ENCODE measurements at regions not wholly inside any gene's neighbourhood (a gene's known extent, or its start where the extent isn't known, plus 50 kb on each side); places are given as distances from the start of the nearest gene placed in this dataset.

DNA sequence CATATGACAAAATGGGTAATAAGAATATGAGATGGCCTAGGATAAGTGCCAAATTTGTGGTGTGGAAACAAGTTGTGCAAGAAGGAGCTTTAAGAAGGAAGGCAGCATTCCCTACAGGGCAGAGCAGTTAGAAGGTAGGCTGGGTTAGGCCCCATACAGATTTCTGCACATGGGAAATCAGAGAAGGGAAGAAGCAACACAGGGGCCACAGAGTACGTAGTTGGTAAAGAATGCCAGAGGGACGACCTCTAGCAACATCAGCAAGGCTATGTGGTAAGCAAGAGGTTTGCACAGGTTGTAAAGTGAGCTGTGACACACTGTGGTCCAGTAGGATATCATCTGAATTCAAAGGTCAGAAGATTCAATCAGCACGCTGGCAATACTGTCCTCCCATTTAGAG is 765.6 kb upstream of the B3GALT2 start:
- Mint-ChIP-seq H3K27ac (ENCODE audit: low read depth, unreplicated experiment) (no peak overlapping the region), H3K27me3 (ENCODE audit: insufficient read depth, unreplicated experiment) (no peaks in the 10 kb centered on the region), H3K9me3 (ENCODE audit: unreplicated experiment) (no peaks in the 10 kb centered on the region), H3K36me3 (ENCODE audit: insufficient read depth, unreplicated experiment) (no peaks in the 10 kb centered on the region), H3K4me3 (ENCODE audit: unreplicated experiment) (no peak overlapping the region), H3K4me1 (ENCODE audit: insufficient read depth, unreplicated experiment) (peaks cover 13% of the 10 kb centered on the region)
- TF ChIP-seq, protein P1, sequence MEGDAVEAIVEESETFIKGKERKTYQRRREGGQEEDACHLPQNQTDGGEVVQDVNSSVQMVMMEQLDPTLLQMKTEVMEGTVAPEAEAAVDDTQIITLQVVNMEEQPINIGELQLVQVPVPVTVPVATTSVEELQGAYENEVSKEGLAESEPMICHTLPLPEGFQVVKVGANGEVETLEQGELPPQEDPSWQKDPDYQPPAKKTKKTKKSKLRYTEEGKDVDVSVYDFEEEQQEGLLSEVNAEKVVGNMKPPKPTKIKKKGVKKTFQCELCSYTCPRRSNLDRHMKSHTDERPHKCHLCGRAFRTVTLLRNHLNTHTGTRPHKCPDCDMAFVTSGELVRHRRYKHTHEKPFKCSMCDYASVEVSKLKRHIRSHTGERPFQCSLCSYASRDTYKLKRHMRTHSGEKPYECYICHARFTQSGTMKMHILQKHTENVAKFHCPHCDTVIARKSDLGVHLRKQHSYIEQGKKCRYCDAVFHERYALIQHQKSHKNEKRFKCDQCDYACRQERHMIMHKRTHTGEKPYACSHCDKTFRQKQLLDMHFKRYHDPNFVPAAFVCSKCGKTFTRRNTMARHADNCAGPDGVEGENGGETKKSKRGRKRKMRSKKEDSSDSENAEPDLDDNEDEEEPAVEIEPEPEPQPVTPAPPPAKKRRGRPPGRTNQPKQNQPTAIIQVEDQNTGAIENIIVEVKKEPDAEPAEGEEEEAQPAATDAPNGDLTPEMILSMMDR (IDR thresholded peaks at IDR 0.05; ENCODE audit: unreplicated experiment), result no peak
- peak; percentile 66 for DNase-seq (ENCODE audit: unreplicated experiment)
- POLR2A ChIA-PET, result no interaction called here
- intact Hi-C loops (cut with micrococcal nuclease), result loop anchor here (2.0 kb wide), 1 partner anchor 19 kb away; no protein-coding TSS in a partner anchor
- BruUV-seq (replicated peaks), result no TSS peak
- CTCF ChIA-PET, result no interaction called here

DNA sequence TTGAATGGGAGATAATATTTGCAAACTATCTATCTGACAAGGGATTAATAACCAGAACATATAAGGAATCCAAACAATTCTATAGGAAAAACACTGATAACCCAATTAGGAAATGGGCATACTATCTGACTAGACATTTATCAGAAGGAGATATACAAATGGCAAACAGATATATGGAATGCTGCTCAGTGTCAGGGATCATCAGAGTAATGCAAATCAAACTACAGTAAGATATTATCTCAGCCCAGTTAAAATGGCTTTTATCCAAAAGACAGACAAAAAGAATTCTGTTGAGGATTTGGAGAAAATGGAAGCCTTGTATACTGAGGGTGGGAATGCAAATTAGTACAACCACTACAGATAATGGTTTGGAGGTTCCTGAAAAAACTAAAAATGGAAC is 758.0 kb upstream of the B3GALT2 start:
- TF ChIP-seq, protein P1 (IDR thresholded peaks at IDR 0.05; ENCODE audit: unreplicated experiment), result no peak

DNA sequence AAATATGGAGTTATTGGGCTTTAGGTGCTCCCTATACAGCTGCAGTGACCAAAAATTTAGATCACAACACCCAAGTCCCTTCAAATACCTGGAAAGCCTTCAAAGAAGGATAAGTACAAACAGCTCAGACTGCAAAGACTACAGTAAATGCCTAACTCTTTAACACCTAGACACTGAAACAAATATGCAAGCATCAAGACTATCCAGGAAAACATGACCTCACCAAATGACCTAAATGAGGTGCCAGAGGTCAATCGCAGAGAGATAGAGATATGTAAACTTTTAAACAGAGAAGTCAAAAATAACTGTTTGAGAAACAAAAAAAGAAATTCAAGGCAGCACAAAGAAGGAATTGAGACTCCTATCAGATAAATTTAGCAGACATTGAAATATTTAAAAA is 753.8 kb upstream of the B3GALT2 start:
- intact Hi-C loops (cut with micrococcal nuclease), result no loop called here
- Mint-ChIP-seq H3K4me1 (ENCODE audit: insufficient read depth, unreplicated experiment) (no peaks in the 10 kb centered on the region), H3K9me3 (ENCODE audit: unreplicated experiment) (peaks cover 8% of the 10 kb centered on the region), H3K36me3 (ENCODE audit: insufficient read depth, unreplicated experiment) (no peaks in the 10 kb centered on the region), H3K27me3 (ENCODE audit: insufficient read depth, unreplicated experiment) (no peaks in the 10 kb centered on the region), H3K27ac (ENCODE audit: low read depth, unreplicated experiment) (no peak overlapping the region), H3K4me3 (ENCODE audit: unreplicated experiment) (no peak overlapping the region)
- TF ChIP-seq, protein P1 (IDR thresholded peaks at IDR 0.05; ENCODE audit: unreplicated experiment), result no peak
- DNase-seq (ENCODE audit: unreplicated experiment), result no peak
- POLR2A ChIA-PET, result interaction anchor here (1.9 kb wide), 1 partner anchor 10 kb away, joined by 5 read pairs; no protein-coding TSS in a partner anchor
- CTCF ChIA-PET, result interaction anchor here (0.7 kb wide), 1 partner anchor 31 kb away, joined by 3 read pairs; no protein-coding TSS in a partner anchor
- BruUV-seq (replicated peaks), result no TSS peak

More for the DNA sequence above, 758.0 kb upstream of the B3GALT2 start:
- POLR2A ChIA-PET, result no interaction called here
- no peak overlapping the region for H3K27ac Mint-ChIP-seq (ENCODE audit: low read depth, unreplicated experiment)
- intact Hi-C loops (cut with micrococcal nuclease), result no loop called here
- H3K4me1 Mint-ChIP-seq (ENCODE audit: insufficient read depth, unreplicated experiment), result no peaks in the 10 kb centered on the region
- H3K9me3 Mint-ChIP-seq (ENCODE audit: unreplicated experiment), result peaks cover 8% of the 10 kb centered on the region
- no TSS peak for BruUV-seq (replicated peaks)
- H3K4me3 Mint-ChIP-seq (ENCODE audit: unreplicated experiment), result no peak overlapping the region
- no peak for DNase-seq (ENCODE audit: unreplicated experiment)
- no peaks in the 10 kb centered on the region for H3K27me3 Mint-ChIP-seq (ENCODE audit: insufficient read depth, unreplicated experiment)
- no peaks in the 10 kb centered on the region for H3K36me3 Mint-ChIP-seq (ENCODE audit: insufficient read depth, unreplicated experiment)
- CTCF ChIA-PET, result no interaction called here

DNA sequence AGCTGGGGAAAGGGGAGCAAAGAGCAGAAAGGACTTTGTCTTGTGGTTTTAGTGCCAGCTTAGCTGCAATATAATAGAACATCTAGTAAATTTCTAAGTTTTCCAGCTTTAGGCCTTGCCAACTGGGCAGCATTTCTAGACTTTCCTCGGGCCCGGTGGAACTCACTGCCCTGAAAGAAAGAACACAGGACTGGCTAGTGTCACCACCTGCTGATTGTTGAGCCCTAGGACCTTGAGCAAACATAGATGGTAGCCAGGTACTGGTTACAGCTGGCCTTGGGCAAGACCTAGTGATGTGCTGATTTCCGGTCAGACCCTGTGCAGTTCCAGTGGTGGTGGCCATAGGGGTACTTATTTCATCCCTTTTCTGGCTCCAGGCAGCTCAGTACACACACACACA is 753.2 kb upstream of the B3GALT2 start:
- CTCF ChIA-PET, result no interaction called here

More for the DNA sequence above, 753.2 kb upstream of the B3GALT2 start:
- Mint-ChIP-seq H3K36me3 (ENCODE audit: insufficient read depth, unreplicated experiment) (no peaks in the 10 kb centered on the region), H3K4me1 (ENCODE audit: insufficient read depth, unreplicated experiment) (no peaks in the 10 kb centered on the region), H3K27ac (ENCODE audit: low read depth, unreplicated experiment) (no peak overlapping the region), H3K4me3 (ENCODE audit: unreplicated experiment) (no peak overlapping the region), H3K27me3 (ENCODE audit: insufficient read depth, unreplicated experiment) (no peaks in the 10 kb centered on the region), H3K9me3 (ENCODE audit: unreplicated experiment) (peaks cover 8% of the 10 kb centered on the region)
- POLR2A ChIA-PET, result interaction anchor here (0.6 to 1.9 kb wide), 2 partner anchors 10 to 153 kb away, joined by 3 to 5 read pairs; no protein-coding TSS in a partner anchor
- no peak for DNase-seq (ENCODE audit: unreplicated experiment)
- BruUV-seq (replicated peaks), result no TSS peak
- TF ChIP-seq, protein P1 (IDR thresholded peaks at IDR 0.05; ENCODE audit: unreplicated experiment), result no peak
- intact Hi-C loops (cut with micrococcal nuclease), result no loop called here
